HG03280 (cell line): ENCODE measurements at regions not wholly inside any gene's neighbourhood (a gene's known extent, or its start where the extent isn't known, plus 50 kb on each side); places are given as distances from the start of the nearest gene placed in this dataset.

Experiments
- ATAC-seq: cut with Tn5 transposase; IDR thresholded peaks from one replicate; pipeline ENCODE4 v1.9.1; 2021; ENCODE audit warnings: mild to moderate bottlenecking, moderate library complexity; ENCODE audit not compliant: unreplicated experiment

GRCh38 chr19:29371251-29372090, 154.3 kb upstream of the VSTM2B start:
- no peak for ATAC-seq

- no peak for ATAC-seq
Observed at GRCh38 chr19:29372091-29372415, 153.7 kb upstream of the VSTM2B start.

- no peak for ATAC-seq
Observed at GRCh38 chr19:29372461-29372860, 153.3 kb upstream of the VSTM2B start.

- no peak for ATAC-seq
Observed at GRCh38 chr19:29372921-29373797, 152.6 kb upstream of the VSTM2B start.

GRCh38 chr19:29375429-29376119, 150.2 kb upstream of the VSTM2B start:
- ATAC-seq = no peak

- ATAC-seq = no peak
Observed at GRCh38 chr19:29376855-29377354, 148.9 kb upstream of the VSTM2B start.

GRCh38 chr19:29378126-29378525, 147.7 kb upstream of the VSTM2B start:
- ATAC-seq = no peak

GRCh38 chr19:29378543-29379080, 147.2 kb upstream of the VSTM2B start:
- no peak for ATAC-seq

- ATAC-seq = no peak
Observed at GRCh38 chr19:29379257-29380021, 146.4 kb upstream of the VSTM2B start.

GRCh38 chr19:29380581-29380980, 145.2 kb upstream of the VSTM2B start:
- no peak for ATAC-seq

- ATAC-seq = no peak
Observed at GRCh38 chr19:29381353-29382203, 144.2 kb upstream of the VSTM2B start.

GRCh38 chr19:29383696-29384095, 142.1 kb upstream of the VSTM2B start:
- ATAC-seq = no peak

- ATAC-seq = no peak
Observed at GRCh38 chr19:29384656-29385055, 141.1 kb upstream of the VSTM2B start.

GRCh38 chr19:29385191-29385795, 140.5 kb upstream of the VSTM2B start:
- no peak for ATAC-seq

GRCh38 chr19:29386970-29387369, 138.8 kb upstream of the VSTM2B start:
- ATAC-seq = no peak

- no peak for ATAC-seq
Observed at GRCh38 chr19:29387586-29387985, 138.2 kb upstream of the VSTM2B start.

GRCh38 chr19:29389495-29389894, 136.3 kb upstream of the VSTM2B start:
- no peak for ATAC-seq

GRCh38 chr19:29390742-29391141, 135.1 kb upstream of the VSTM2B start:
- no peak for ATAC-seq

- ATAC-seq = no peak
Observed at GRCh38 chr19:29393915-29394460, 131.8 kb upstream of the VSTM2B start.
